ENCODE measurements at regions not wholly inside any gene's neighbourhood (a gene's known extent, or its start where the extent isn't known, plus 50 kb on each side); places are given as distances from the start of the nearest gene placed in this dataset.

DNA sequence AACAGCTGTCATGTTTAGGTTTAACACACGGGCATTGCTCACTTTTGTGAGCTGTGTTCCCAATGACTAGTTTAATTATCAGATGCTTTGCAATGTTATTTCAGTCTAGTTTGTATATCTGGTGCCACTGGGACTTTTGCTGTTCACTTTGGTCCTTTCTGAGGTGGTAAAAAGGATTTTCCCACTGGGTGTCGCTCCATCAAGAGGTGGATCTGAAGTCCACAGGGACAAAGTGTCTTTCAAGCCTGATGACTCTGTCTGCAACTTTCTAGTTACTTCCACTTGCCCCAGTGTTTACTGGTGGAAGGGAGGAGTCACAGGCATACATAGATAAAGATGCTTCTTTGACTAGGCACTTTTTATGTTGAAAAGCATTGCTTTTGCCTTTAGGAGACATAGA lies 242.2 kb downstream of the HGF start:
- TF ChIP-seq POLR2A (IDR thresholded peaks at IDR 0.05; ENCODE audit: low read length) (no peak), RCOR1 (IDR thresholded peaks at IDR 0.05; ENCODE audit: low read depth, low read length) (no peak)
- TF ChIP-seq, protein P1, sequence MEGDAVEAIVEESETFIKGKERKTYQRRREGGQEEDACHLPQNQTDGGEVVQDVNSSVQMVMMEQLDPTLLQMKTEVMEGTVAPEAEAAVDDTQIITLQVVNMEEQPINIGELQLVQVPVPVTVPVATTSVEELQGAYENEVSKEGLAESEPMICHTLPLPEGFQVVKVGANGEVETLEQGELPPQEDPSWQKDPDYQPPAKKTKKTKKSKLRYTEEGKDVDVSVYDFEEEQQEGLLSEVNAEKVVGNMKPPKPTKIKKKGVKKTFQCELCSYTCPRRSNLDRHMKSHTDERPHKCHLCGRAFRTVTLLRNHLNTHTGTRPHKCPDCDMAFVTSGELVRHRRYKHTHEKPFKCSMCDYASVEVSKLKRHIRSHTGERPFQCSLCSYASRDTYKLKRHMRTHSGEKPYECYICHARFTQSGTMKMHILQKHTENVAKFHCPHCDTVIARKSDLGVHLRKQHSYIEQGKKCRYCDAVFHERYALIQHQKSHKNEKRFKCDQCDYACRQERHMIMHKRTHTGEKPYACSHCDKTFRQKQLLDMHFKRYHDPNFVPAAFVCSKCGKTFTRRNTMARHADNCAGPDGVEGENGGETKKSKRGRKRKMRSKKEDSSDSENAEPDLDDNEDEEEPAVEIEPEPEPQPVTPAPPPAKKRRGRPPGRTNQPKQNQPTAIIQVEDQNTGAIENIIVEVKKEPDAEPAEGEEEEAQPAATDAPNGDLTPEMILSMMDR (IDR thresholded peaks at IDR 0.05), result no peak; the same call in 2 of the 3 replicates
